ENCODE measurements at regions not wholly inside any gene's neighbourhood (a gene's known extent, or its start where the extent isn't known, plus 50 kb on each side); places are given as distances from the start of the nearest gene placed in this dataset.
"Not testable (repeated sequence)": the region's sequence is repeated elsewhere in the genome, so short reads cannot be mapped to it uniquely, and the experiment has no call there.

- DNase-seq (ENCODE audit: low spot score), result no peak
Measured at GRCh38 chr6:155913816-155914215, 458.2 kb upstream of the NOX3 start.

GRCh38 chr6:155909710-155910109 lies 454.1 kb upstream of the NOX3 start:
- no peak for DNase-seq (ENCODE audit: low spot score)

- no peak for DNase-seq (ENCODE audit: low spot score)
Measured at GRCh38 chr6:155895641-155896040, 440.0 kb upstream of the NOX3 start.

- no peak for DNase-seq (ENCODE audit: low spot score)
Measured at GRCh38 chr6:155894758-155895157, 439.1 kb upstream of the NOX3 start.

- no peak for DNase-seq (ENCODE audit: low spot score)
Measured at GRCh38 chr6:155894262-155894661, 438.6 kb upstream of the NOX3 start.

GRCh38 chr6:155890409-155890808 lies 434.8 kb upstream of the NOX3 start:
- no peak for DNase-seq (ENCODE audit: low spot score)

- DNase-seq (ENCODE audit: low spot score), result no peak
Measured at GRCh38 chr6:155889410-155889809, 433.8 kb upstream of the NOX3 start.

- no peak for DNase-seq (ENCODE audit: low spot score)
Measured at GRCh38 chr6:155887421-155887820, 431.8 kb upstream of the NOX3 start.

- DNase-seq (ENCODE audit: low spot score), result no peak
Measured at GRCh38 chr6:155883741-155884140, 428.1 kb upstream of the NOX3 start.

GRCh38 chr6:155883334-155883731 lies 427.7 kb upstream of the NOX3 start:
- DNase-seq (ENCODE audit: low spot score), result no peak

- DNase-seq (ENCODE audit: low spot score), result no peak
Measured at GRCh38 chr6:155882527-155883333, 427.1 kb upstream of the NOX3 start.

- DNase-seq (ENCODE audit: low spot score), result no peak
Measured at GRCh38 chr6:155881826-155882526, 426.3 kb upstream of the NOX3 start.

GRCh38 chr6:155880900-155881299 lies 425.3 kb upstream of the NOX3 start:
- peak; percentile 27 for DNase-seq (ENCODE audit: low spot score)

GRCh38 chr6:155872961-155873360 lies 417.3 kb upstream of the NOX3 start:
- no peak for DNase-seq (ENCODE audit: low spot score)

GRCh38 chr6:155867682-155868081 lies 412.0 kb upstream of the NOX3 start:
- DNase-seq (ENCODE audit: low spot score), result no peak

GRCh38 chr6:155866676-155867390 lies 411.2 kb upstream of the NOX3 start:
- DNase-seq (ENCODE audit: low spot score), result not testable (repeated sequence)

- DNase-seq (ENCODE audit: low spot score), result no peak
Measured at GRCh38 chr6:155861821-155862220, 406.2 kb upstream of the NOX3 start.

- DNase-seq (ENCODE audit: low spot score), result not testable (repeated sequence)
Measured at GRCh38 chr6:155858906-155859305, 403.3 kb upstream of the NOX3 start.

GRCh38 chr6:155854787-155855186 lies 399.1 kb upstream of the NOX3 start:
- no peak for DNase-seq (ENCODE audit: low spot score)

GRCh38 chr6:155853011-155853410 lies 397.4 kb upstream of the NOX3 start:
- no peak for DNase-seq (ENCODE audit: low spot score)

GRCh38 chr6:155850408-155850841 lies 394.8 kb upstream of the NOX3 start:
- peak; percentile 19 for DNase-seq (ENCODE audit: low spot score)

GRCh38 chr6:155847711-155848110 lies 392.1 kb upstream of the NOX3 start:
- DNase-seq (ENCODE audit: low spot score), result no peak

- DNase-seq (ENCODE audit: low spot score), result no peak
Measured at GRCh38 chr6:155837474-155837873, 381.8 kb upstream of the NOX3 start.

Measured in AG08396 (cell line).